WTC11 (cell line): ENCODE measurements at regions not wholly inside any gene's neighbourhood (a gene's known extent, or its start where the extent isn't known, plus 50 kb on each side); places are given as distances from the start of the nearest gene placed in this dataset.

Source experiments
- CTCF ChIP-seq: fragments of 200-600 bp; IDR thresholded peaks from 2 replicates; pipeline ENCODE4 v1.8.0; 2022; ENCODE audit warnings: antibody characterized with exemption
- FOXP1 ChIP-seq: sonication (generic); formaldehyde crosslinking; IDR thresholded peaks from 2 replicates; pipeline ENCODE4 v1.8.0; 2022; ENCODE audit warnings: missing genetic modification reagents, mild to moderate bottlenecking, moderate library complexity, borderline replicate concordance
- FOXP4 ChIP-seq: sonication (generic); formaldehyde crosslinking; IDR thresholded peaks from 2 replicates; pipeline ENCODE4 v1.8.0; 2022; ENCODE audit warnings: mild to moderate bottlenecking, missing genetic modification reagents
- JUN ChIP-seq: sonication (generic); formaldehyde crosslinking; IDR thresholded peaks from 2 replicates; pipeline ENCODE4 v1.8.0; 2023; ENCODE audit warnings: mild to moderate bottlenecking, missing genetic modification reagents
- SMAD3 ChIP-seq: sonication (generic); formaldehyde crosslinking; IDR thresholded peaks from 2 replicates; pipeline ENCODE4 v1.8.0; 2022; ENCODE audit warnings: missing genetic modification reagents, mild to moderate bottlenecking, borderline replicate concordance
- TCF7 ChIP-seq: sonication (generic); formaldehyde crosslinking; IDR thresholded peaks from 2 replicates; pipeline ENCODE4 v1.8.0; 2022; ENCODE audit warnings: mild to moderate bottlenecking, low read depth, missing genetic modification reagents, moderate library complexity
- TP53 ChIP-seq: sonication (generic); formaldehyde crosslinking; IDR thresholded peaks from 2 replicates; pipeline ENCODE4 v1.8.1; 2023; ENCODE audit warnings: mild to moderate bottlenecking, missing genetic modification reagents

- TF ChIP-seq CTCF (no peak), SMAD3 (CRISPR knock-in tag) (no peak), FOXP1 (CRISPR knock-in tag) (no peak), JUN (no peak), TCF7 (no peak), FOXP4 (CRISPR knock-in tag) (no peak), TP53 (CRISPR knock-in tag) (no peak)
These were observed 132.8 kb upstream of the GOT2 start for GRCh38 chr16:58866935-58867334.
